ENCODE measurements at regions not wholly inside any gene's neighbourhood (a gene's known extent, or its start where the extent isn't known, plus 50 kb on each side); places are given as distances from the start of the nearest gene placed in this dataset.

DNA sequence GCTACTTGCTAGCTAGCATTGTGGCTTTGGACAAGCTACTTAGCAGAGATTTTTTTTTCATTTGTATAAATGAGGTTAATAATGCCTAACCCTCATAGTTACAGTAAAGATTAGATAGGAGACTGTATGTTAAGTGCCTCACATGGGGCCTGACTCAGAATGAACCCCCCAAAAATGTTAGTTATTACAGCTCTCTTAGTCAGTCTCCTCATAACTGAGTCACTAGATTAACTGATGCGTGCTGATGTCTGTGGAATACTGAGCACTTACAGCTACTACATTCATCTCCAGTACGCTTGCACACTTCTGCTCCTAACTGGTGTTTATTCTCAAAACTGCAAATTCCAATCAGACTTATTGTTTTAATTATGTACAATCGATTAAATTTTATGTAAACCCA lies 315.3 kb downstream of the SNX13 start:
- TF ChIP-seq, protein P1, sequence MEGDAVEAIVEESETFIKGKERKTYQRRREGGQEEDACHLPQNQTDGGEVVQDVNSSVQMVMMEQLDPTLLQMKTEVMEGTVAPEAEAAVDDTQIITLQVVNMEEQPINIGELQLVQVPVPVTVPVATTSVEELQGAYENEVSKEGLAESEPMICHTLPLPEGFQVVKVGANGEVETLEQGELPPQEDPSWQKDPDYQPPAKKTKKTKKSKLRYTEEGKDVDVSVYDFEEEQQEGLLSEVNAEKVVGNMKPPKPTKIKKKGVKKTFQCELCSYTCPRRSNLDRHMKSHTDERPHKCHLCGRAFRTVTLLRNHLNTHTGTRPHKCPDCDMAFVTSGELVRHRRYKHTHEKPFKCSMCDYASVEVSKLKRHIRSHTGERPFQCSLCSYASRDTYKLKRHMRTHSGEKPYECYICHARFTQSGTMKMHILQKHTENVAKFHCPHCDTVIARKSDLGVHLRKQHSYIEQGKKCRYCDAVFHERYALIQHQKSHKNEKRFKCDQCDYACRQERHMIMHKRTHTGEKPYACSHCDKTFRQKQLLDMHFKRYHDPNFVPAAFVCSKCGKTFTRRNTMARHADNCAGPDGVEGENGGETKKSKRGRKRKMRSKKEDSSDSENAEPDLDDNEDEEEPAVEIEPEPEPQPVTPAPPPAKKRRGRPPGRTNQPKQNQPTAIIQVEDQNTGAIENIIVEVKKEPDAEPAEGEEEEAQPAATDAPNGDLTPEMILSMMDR (IDR thresholded peaks at IDR 0.05), result no peak
- no peak for TF ChIP-seq POLR2A (IDR thresholded peaks at IDR 0.05)
